ENCODE measurements at regions not wholly inside any gene's neighbourhood (a gene's known extent, or its start where the extent isn't known, plus 50 kb on each side); places are given as distances from the start of the nearest gene placed in this dataset.

GRCh38 chr15:61480295-61480694, 251.2 kb upstream of the RORA start:
- no peak overlapping the region for H3K18ac ChIP-seq (ENCODE audit: insufficient read length, low read depth, low read length)
- Mint-ChIP-seq H3K4me1 (peaks cover 0 to 6% of the 10 kb centered on the region in 2 experiments; a peak in 1 of 4 replicates), H3K9me3 (no peaks in the 10 kb centered on the region), H3K27ac (no peak overlapping the region; a peak in 1 of 7 replicates), H3K4me3 (no peak overlapping the region), H3K36me3 (ENCODE audit: insufficient read depth in 1 of 3, low read depth in 3 of 3) (no peaks in the 10 kb centered on the region; a peak in 1 of 7 replicates), H3K27me3 (ENCODE audit: low read depth) (no peaks in the 10 kb centered on the region; the same call in 1 of the 2 replicates)
- no peak overlapping the region for H3K27ac ChIP-seq (ENCODE audit: insufficient read length, low read depth, low read length)
- no peaks in the 10 kb centered on the region for H3K79me2 ChIP-seq (ENCODE audit: insufficient read depth, low read length)
- no peak overlapping the region for H4K5ac ChIP-seq (ENCODE audit: insufficient read length, low read depth, low read length)
- H4K8ac ChIP-seq (replicated peaks; ENCODE audit: insufficient read length, low read depth, low read length): no peak overlapping the region
- no peak overlapping the region for H3K4me2 ChIP-seq (ENCODE audit: insufficient read depth, insufficient read length, low read length)
- no peak overlapping the region for H3K9ac ChIP-seq (ENCODE audit: extremely low read depth, insufficient read length, low read length)
- no peaks in the 10 kb centered on the region for H3K79me1 ChIP-seq (ENCODE audit: insufficient read depth, low read depth, low read length, poor library complexity, severe bottlenecking)
- no peaks in the 10 kb centered on the region for H3K4me1 ChIP-seq (ENCODE audit: insufficient read depth, low read length)
- H2BK120ac ChIP-seq (ENCODE audit: low read depth, low read length, poor library complexity, severe bottlenecking): no peak overlapping the region
- H4K20me1 ChIP-seq (ENCODE audit: control insufficient read depth, insufficient read depth, insufficient read length): no peaks in the 10 kb centered on the region
- no peak overlapping the region for H2BK12ac ChIP-seq (ENCODE audit: insufficient read length, low read depth, low read length)
- no peak overlapping the region for H3K14ac ChIP-seq (ENCODE audit: insufficient read depth, low read length)
- no peaks in the 10 kb centered on the region for H3K23me2 ChIP-seq (ENCODE audit: insufficient read length, low read depth, low read length, poor library complexity, severe bottlenecking)
- no peak overlapping the region for H3K56ac ChIP-seq (ENCODE audit: insufficient read length, low read depth, low read length)
- no peak overlapping the region for H2BK20ac ChIP-seq (ENCODE audit: low read depth, low read length, poor library complexity, severe bottlenecking)
- no peak overlapping the region for H2AK5ac ChIP-seq (ENCODE audit: insufficient read length, low read length)
- no peak overlapping the region for H2AFZ ChIP-seq (ENCODE audit: low read length)
- no peak overlapping the region for H3K4ac ChIP-seq (ENCODE audit: low read depth, low read length)
- WGBS (ENCODE audit: extremely low coverage, insufficient read length, low lambda C conversion rate): no CpG with 5 or more reads among the region's 5 CpGs
- no peak overlapping the region for H3T11ph ChIP-seq (ENCODE audit: low read length)
- no peaks in the 10 kb centered on the region for H3K27me3 ChIP-seq (ENCODE audit: insufficient read depth, low read length)
- H2BK15ac ChIP-seq (ENCODE audit: low read depth, low read length): no peak overlapping the region
- no peak for TF ChIP-seq CTCF (conservative IDR thresholded peaks at IDR 0.05)
- no peaks in the 10 kb centered on the region for H3K9me3 ChIP-seq (ENCODE audit: control insufficient read depth, low read depth, low read length)
- no peak overlapping the region for H2BK5ac ChIP-seq (ENCODE audit: insufficient read length, low read length)
- H4K91ac ChIP-seq (ENCODE audit: insufficient read length, low read depth, low read length): no peak overlapping the region
- no peak for DNase-seq
- H3K23ac ChIP-seq (ENCODE audit: insufficient read length, low read depth, low read length): no peak overlapping the region
